GM23248 (cell line): ENCODE measurements at regions not wholly inside any gene's neighbourhood (a gene's known extent, or its start where the extent isn't known, plus 50 kb on each side); places are given as distances from the start of the nearest gene placed in this dataset.

Source experiments
- EZH2 ChIP-seq: fragments of 200-600 bp; sonication (generic); IDR thresholded peaks from 2 replicates; pipeline ENCODE4 v1.6.1; 2018; ENCODE audit warnings: antibody characterized with exemption, mild to moderate bottlenecking; ENCODE audit not compliant: insufficient read depth, poor library complexity, severe bottlenecking
- EZH2phosphoT487 ChIP-seq: fragments of 200-600 bp; sonication (generic); IDR thresholded peaks from 2 replicates; pipeline ENCODE4 v1.6.1; 2018; ENCODE audit warnings: antibody characterized with exemption, moderate library complexity, mild to moderate bottlenecking, low read depth; ENCODE audit not compliant: insufficient read depth

- TF ChIP-seq EZH2phosphoT487 (no peak), EZH2 (no peak)
Observed at GRCh38 chr15:66651913-66652642, 50.0 kb upstream of the SMAD6 start.
